Naive thymus-derived CD8-positive, alpha-beta T cell (primary cell): ENCODE measurements at regions not wholly inside any gene's neighbourhood (a gene's known extent, or its start where the extent isn't known, plus 50 kb on each side); places are given as distances from the start of the nearest gene placed in this dataset.

Experiments used
- ATAC-seq, 2 donors: fragments of 150-1000 bp; cut with Tn5 transposase in 1 of 2; sonication (Bioruptor Pico), chemical (Tn5 transposase) in 1 of 2; 1 replicate in 1 of 2; 2 replicates in 1 of 2; pipeline ENCODE4 v1.10.0; 2021; ENCODE audit warnings: mild to moderate bottlenecking in 2 of 2, moderate library complexity in 2 of 2
- POLR2A ChIA-PET: fragments of 350-600 bp; sonication (Branson Sonifier 250); formaldehyde crosslinking; loops from one replicate; lab custom pipeline; 2021; ENCODE audit warnings: antibody characterized with exemption; lab: Charles Lee
- DNase-seq, 10 donors: peaks; one replicate each; pipeline versions ENCODE4 v3.0.0 to v3.0.0-alpha.2; 2020 to 2022
- H3K27ac Mint-ChIP-seq, 10 donors: one replicate each; pipeline ENCODE4 v1.8.0; 2020 to 2022; ENCODE audit warnings: mild to moderate bottlenecking in 10 of 10, mixed read lengths in 10 of 10, moderate library complexity in 4 of 10, inconsistent platforms in 1 of 10
- H3K27me3 Mint-ChIP-seq, 5 donors: one replicate each; pipeline ENCODE4 v1.8.0; 2021 to 2022; ENCODE audit warnings: mixed read lengths in 5 of 5
- H3K36me3 Mint-ChIP-seq, 3 donors: one replicate each; pipeline ENCODE4 v1.8.0; 2020 to 2022; ENCODE audit warnings: mixed read lengths in 3 of 3, mild to moderate bottlenecking in 2 of 3, inconsistent platforms in 1 of 3
- H3K4me1 Mint-ChIP-seq, 4 donors: one replicate each; pipeline ENCODE4 v1.8.0; 2021 to 2022; ENCODE audit warnings: mixed read lengths in 4 of 4
- H3K4me3 Mint-ChIP-seq, 10 donors: one replicate each; pipeline ENCODE4 v1.8.0; 2020 to 2022; ENCODE audit warnings: mild to moderate bottlenecking in 10 of 10, mixed read lengths in 10 of 10, moderate library complexity in 6 of 10, inconsistent platforms in 1 of 10
- H3K9me3 Mint-ChIP-seq, 9 donors: one replicate each; pipeline ENCODE4 v1.8.0; 2020 to 2022; ENCODE audit warnings: mixed read lengths in 9 of 9, mild to moderate bottlenecking in 3 of 9, inconsistent platforms in 1 of 9, moderate library complexity in 1 of 9

DNA sequence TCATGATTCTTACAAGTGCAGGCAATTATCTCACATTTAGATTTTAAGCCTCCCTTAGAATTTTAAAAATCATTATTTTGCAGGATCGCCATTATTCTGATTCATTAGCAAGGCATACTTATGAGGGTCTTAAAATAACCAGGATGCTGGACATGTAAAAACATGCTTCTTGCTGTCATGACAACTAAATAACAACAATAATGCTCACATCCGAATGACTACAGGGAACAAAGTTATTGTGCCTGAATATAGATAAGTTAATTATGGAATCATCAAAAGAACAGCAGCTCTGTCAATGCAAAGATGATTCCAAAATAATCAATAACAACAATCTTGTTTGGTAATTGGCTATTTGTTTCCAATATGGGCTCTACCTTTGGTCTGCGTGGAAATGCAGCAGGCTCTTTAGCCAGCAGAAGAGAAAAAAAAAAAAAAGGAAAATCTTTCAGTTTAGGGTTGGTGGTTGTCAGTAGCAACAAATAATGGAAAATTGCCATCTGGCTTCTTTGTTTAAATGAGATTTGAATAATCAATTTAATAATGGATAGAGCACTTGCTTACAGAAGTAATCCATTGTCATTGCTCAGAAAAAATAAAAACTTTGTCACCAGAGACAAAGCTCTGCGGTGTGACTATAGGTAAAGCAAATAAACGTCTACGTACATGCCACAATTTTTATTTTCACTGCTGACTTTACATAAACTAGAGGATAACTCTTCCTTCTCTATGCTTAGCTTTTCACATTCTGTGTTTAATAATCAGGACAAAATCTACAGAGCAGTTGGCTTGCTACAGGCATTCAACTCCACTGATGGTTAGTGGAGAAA, 468.9 kb upstream of the TSHZ3 start:
- POLR2A ChIA-PET: no interaction called here
- ATAC-seq: no peak
- H3K27ac Mint-ChIP-seq: no peak overlapping the region
- H3K9me3 Mint-ChIP-seq: peaks cover 0 to 15% (median 2%) of the 10 kb centered on the region in 9 donors
- no peak for DNase-seq
- no peaks in the 10 kb centered on the region for H3K36me3 Mint-ChIP-seq
- no peaks in the 10 kb centered on the region for H3K4me1 Mint-ChIP-seq
- no peak overlapping the region for H3K4me3 Mint-ChIP-seq
- peaks cover 0 to 8% (median 3%) of the 10 kb centered on the region in 5 donors for H3K27me3 Mint-ChIP-seq

DNA sequence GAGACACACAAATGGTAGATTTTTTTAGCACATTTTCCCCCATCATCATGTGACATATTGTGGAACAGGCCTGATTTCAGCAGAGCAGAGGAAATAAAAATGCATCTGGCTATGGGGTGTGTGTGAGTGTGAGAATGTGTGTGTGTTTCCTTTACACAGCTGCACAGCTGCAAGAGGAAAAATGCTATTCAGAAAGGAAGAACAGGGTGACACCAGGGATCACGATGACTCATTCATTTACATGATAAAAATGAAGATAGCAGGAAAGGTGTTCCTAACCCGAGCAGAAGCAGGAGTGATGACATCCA, 469.5 kb upstream of the TSHZ3 start:
- H3K4me3 Mint-ChIP-seq: no peak overlapping the region
- no peak for ATAC-seq
- no peak for DNase-seq
- H3K9me3 Mint-ChIP-seq: peaks cover 0 to 12% (median 2%) of the 10 kb centered on the region in 9 donors
- POLR2A ChIA-PET: no interaction called here
- peaks cover 0 to 8% (median 3%) of the 10 kb centered on the region in 5 donors for H3K27me3 Mint-ChIP-seq
- no peaks in the 10 kb centered on the region for H3K36me3 Mint-ChIP-seq
- H3K27ac Mint-ChIP-seq: no peak overlapping the region
- no peaks in the 10 kb centered on the region for H3K4me1 Mint-ChIP-seq

DNA sequence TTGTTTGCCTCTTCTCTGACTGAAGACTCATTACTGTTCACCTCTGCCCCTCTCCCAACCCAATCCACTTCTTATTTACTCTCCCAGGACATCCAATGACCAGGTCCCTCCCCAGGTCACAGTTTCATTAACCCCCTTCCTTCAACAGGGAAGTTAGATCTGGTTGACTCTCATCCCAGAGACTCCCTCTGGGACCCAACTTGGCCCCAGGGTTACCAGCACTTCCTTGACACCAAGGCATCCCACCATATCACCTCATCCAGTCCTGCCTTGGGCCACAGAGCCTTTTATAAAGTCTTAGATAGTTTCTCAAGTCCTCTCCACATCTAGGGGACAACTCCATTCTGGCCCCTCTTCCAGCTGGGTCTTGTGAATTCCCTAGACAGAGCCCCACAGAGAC, 470.6 kb upstream of the TSHZ3 start:
- ATAC-seq: no peak
- H3K27ac Mint-ChIP-seq: no peak overlapping the region
- H3K9me3 Mint-ChIP-seq: peaks cover 0 to 12% (median 2%) of the 10 kb centered on the region in 9 donors
- POLR2A ChIA-PET: no interaction called here
- no peak for DNase-seq
- no peaks in the 10 kb centered on the region for H3K36me3 Mint-ChIP-seq
- H3K4me3 Mint-ChIP-seq: no peak overlapping the region
- peaks cover 0 to 8% (median 3%) of the 10 kb centered on the region in 5 donors for H3K27me3 Mint-ChIP-seq
- H3K4me1 Mint-ChIP-seq: no peaks in the 10 kb centered on the region

GRCh38 chr19:31821346-31821745, 472.1 kb upstream of the TSHZ3 start:
- no peak overlapping the region for H3K27ac Mint-ChIP-seq
- ATAC-seq (no peak), DNase-seq (no peak)
- H3K9me3 Mint-ChIP-seq: peaks cover 0 to 18% (median 3%) of the 10 kb centered on the region in 9 donors
- H3K36me3 Mint-ChIP-seq: no peaks in the 10 kb centered on the region
- no peaks in the 10 kb centered on the region for H3K4me1 Mint-ChIP-seq
- no peak overlapping the region for H3K4me3 Mint-ChIP-seq
- H3K27me3 Mint-ChIP-seq: peaks cover 0 to 8% (median 3%) of the 10 kb centered on the region in 5 donors
- POLR2A ChIA-PET: no interaction called here

DNA sequence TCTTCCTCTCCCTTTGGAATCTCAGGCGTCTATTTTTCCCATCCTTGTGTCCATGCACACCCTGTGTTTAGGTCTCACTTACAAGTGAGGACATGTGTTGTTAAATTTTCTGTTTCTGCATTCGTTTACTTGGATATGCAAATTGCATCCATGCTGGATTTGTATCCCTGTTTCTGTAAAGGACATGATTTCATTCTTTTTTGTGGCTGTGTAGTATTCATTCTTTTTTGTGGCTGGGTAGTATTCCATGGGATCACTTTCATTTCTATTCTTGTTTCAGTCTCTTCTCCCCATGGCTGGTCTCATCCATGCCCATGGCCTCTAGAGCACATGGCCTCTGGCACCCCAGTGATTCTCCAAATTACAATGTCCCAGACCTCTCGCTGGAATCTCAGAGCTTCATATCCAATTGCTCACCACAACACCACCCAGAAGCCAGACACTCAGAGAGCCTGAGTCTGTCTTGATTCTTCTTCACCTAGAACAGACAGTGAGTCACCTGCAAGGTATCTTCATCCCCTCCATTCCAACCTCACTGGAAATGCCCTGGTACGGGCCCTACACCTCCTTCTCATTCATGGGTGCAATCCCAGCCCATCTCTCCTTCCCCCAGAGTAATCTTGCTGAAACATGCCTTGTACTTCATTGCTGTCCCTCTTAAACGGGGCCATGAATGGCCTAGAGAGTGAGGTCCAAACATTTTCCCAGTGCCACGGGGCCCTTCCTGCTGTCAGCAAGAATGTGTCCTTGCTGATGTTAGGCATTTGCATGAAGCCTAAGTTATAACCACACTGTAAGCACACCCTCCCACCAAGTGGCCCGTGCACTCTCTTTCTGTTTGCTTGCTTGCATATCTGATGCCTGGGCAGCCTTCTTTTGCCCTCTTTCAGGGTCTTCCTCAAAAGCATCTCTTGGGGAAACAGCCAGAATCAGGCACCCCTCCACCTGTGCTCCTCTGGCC, 476.2 kb upstream of the TSHZ3 start:
- no peak overlapping the region for H3K4me3 Mint-ChIP-seq
- ATAC-seq (no peak), DNase-seq (no peak)
- no peaks in the 10 kb centered on the region for H3K4me1 Mint-ChIP-seq
- H3K36me3 Mint-ChIP-seq: no peaks in the 10 kb centered on the region
- peaks cover 0 to 13% (median 2%) of the 10 kb centered on the region in 9 donors for H3K9me3 Mint-ChIP-seq
- peaks cover 0 to 14% (median 3%) of the 10 kb centered on the region in 5 donors for H3K27me3 Mint-ChIP-seq
- H3K27ac Mint-ChIP-seq: no peak overlapping the region
- POLR2A ChIA-PET: no interaction called here

GRCh38 chr19:31826325-31826724, 477.1 kb upstream of the TSHZ3 start:
- Mint-ChIP-seq H3K36me3 (no peaks in the 10 kb centered on the region), H3K4me3 (no peak overlapping the region), H3K4me1 (no peaks in the 10 kb centered on the region), H3K9me3 (peaks cover 0 to 12% (median 2%) of the 10 kb centered on the region in 9 donors), H3K27ac (no peak overlapping the region), H3K27me3 (peaks cover 0 to 13% (median 3%) of the 10 kb centered on the region in 5 donors)
- POLR2A ChIA-PET: no interaction called here
- no peak for ATAC-seq
- no peak for DNase-seq

GRCh38 chr19:31831421-31832175, 482.4 kb upstream of the TSHZ3 start:
- peak overlapping the region in 1 of 10 donors; percentile 82 for H3K27ac Mint-ChIP-seq
- POLR2A ChIA-PET: no interaction called here

DNA sequence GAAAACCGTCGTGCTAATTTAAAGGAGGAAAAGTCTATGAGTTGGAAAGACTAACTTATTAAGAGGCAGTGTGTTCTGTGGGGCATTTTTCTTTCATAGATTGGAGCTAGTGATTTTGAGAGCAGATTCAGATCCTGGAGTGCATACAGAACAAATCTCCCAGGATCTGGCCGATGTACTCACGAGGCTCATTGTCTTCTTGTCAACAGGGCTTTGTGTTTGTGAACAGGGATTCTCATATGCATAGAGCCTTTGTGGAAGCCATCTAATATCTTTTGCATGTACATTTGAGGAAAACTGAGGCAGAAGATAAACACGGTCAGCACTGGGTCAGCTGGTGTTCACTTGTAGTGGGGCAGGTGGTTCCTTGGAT, 482.9 kb upstream of the TSHZ3 start:
- POLR2A ChIA-PET: no interaction called here
- no peak overlapping the region for H3K4me3 Mint-ChIP-seq
- no peaks in the 10 kb centered on the region for H3K4me1 Mint-ChIP-seq
- H3K27me3 Mint-ChIP-seq: peaks cover 0 to 16% (median 9%) of the 10 kb centered on the region in 5 donors
- ATAC-seq (no peak), DNase-seq (no peak)
- H3K36me3 Mint-ChIP-seq: peaks cover 0 to 5% (median 0%) of the 10 kb centered on the region in 3 donors
- H3K9me3 Mint-ChIP-seq: peaks cover 6 to 34% (median 11%) of the 10 kb centered on the region in 9 donors
- no peak overlapping the region for H3K27ac Mint-ChIP-seq

More at GRCh38 chr19:31831421-31832175, 482.4 kb upstream of the TSHZ3 start:
- peaks cover 6 to 34% (median 11%) of the 10 kb centered on the region in 9 donors for H3K9me3 Mint-ChIP-seq
- DNase-seq (no peak), ATAC-seq (no peak)
- no peaks in the 10 kb centered on the region for H3K4me1 Mint-ChIP-seq
- no peak overlapping the region for H3K4me3 Mint-ChIP-seq
- peaks cover 0 to 5% (median 0%) of the 10 kb centered on the region in 3 donors for H3K36me3 Mint-ChIP-seq
- H3K27me3 Mint-ChIP-seq: peaks cover 0 to 19% (median 9%) of the 10 kb centered on the region in 5 donors

DNA sequence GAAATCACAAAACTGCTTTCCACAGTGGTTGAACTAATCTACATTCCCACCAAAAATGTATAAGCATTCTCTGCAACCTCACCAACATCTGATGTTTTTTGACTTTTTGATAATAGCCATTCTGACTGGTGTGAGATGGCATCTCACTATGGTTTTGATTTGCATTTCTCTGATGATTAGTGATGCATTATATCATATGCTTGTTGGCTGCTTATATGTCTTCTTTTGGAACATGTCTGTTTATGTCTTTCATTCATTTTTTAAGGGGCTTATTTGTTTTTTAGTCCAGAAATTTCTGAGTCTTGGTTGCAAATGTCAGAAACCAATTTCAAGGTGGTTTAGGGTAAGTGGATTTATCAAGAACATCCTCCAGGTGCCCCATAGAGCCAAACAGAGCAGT, 484.8 kb upstream of the TSHZ3 start:
- Mint-ChIP-seq H3K36me3 (peaks cover 0 to 8% (median 0%) of the 10 kb centered on the region in 3 donors), H3K4me1 (no peaks in the 10 kb centered on the region), H3K27me3 (peaks cover 0 to 9% (median 5%) of the 10 kb centered on the region in 5 donors), H3K9me3 (peaks cover 5 to 38% (median 11%) of the 10 kb centered on the region in 9 donors), H3K27ac (no peak overlapping the region), H3K4me3 (no peak overlapping the region)
- ATAC-seq: no peak
- POLR2A ChIA-PET: no interaction called here
- no peak for DNase-seq

DNA sequence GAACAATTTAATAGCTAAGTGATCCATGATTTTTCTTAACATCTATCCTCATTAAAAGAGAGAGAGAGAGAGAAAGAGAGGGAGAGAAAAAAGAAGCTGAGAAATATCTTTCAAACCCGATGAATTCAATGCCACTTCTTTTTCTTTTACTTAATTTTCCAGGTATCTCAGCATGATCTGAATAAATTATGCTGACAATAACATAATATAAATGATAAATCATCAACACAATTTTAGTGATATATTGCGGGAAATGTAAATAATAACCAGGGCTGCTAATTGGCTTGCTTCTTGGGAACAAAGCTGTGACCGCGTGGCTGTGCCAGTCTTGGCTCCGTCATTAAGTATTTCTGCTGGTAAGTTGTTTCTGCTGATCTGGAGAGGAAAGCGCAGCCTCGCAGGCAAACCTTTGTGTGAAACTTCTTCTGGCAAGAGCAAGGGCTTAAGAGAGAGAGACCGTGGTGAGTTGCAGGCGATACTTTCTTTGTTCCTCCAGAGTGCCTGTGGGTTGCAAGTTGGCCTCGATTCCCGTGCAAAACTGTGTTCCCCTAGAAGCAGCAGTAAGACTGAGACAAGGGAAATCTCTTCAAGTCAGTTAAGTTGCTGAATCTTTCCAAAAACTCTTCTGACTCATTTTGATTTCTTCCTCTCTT, 489.1 kb upstream of the TSHZ3 start:
- H3K36me3 Mint-ChIP-seq: peaks cover 0 to 12% (median 3%) of the 10 kb centered on the region in 3 donors
- H3K4me3 Mint-ChIP-seq: no peak overlapping the region
- H3K4me1 Mint-ChIP-seq: no peaks in the 10 kb centered on the region
- POLR2A ChIA-PET: no interaction called here
- ATAC-seq: no peak
- H3K27ac Mint-ChIP-seq: no peak overlapping the region
- peaks cover 11 to 53% (median 17%) of the 10 kb centered on the region in 9 donors for H3K9me3 Mint-ChIP-seq
- H3K27me3 Mint-ChIP-seq: peaks cover 0 to 7% (median 2%) of the 10 kb centered on the region in 5 donors
- DNase-seq: no peak

DNA sequence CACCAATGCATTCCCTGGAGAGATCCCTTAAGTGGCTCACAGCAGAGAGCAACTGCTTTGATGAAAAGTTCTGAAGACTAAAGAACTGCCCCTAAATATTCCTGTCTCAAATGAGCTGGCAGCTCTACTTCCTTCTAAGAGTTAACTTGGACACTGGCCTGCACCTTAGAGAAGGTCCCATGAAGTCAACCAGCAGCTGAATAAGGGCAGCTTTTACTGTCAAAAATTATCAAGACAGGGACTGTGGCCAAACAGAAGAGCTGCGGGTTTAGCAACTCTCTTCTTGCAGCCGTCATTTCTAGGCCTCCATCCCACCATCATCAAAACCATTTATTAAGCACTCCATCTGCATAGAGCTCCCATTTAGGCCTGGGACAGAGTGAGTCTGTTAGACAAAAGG, 491.1 kb upstream of the TSHZ3 start:
- ATAC-seq (no peak), DNase-seq (no peak)
- POLR2A ChIA-PET: no interaction called here
- peaks cover 0 to 1% (median under 1%) of the 10 kb centered on the region in 5 donors for H3K27me3 Mint-ChIP-seq
- H3K4me3 Mint-ChIP-seq: no peak overlapping the region
- no peaks in the 10 kb centered on the region for H3K4me1 Mint-ChIP-seq
- peaks cover 4 to 39% (median 14%) of the 10 kb centered on the region in 9 donors for H3K9me3 Mint-ChIP-seq
- H3K36me3 Mint-ChIP-seq: peaks cover 0 to 10% (median 4%) of the 10 kb centered on the region in 3 donors
- H3K27ac Mint-ChIP-seq: no peak overlapping the region

DNA sequence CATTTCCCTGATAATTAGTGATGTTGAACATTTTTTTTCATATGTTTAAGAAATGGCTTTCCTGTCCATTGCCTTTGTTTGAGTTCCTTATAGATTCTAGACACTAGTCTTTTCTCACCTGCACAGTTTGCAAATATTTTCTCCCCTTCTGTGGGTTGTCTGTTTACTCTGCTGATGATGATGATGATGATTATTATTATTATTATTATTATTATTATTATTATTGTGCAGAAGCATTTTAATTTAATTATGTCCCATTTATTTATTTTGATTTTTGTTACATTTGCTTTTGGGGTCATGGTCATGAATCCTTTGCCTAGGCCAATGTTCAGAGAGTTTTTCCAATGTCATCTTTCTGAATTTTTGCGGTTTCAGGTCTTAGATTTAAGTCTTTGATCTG, 492.5 kb upstream of the TSHZ3 start:
- H3K27me3 Mint-ChIP-seq: peaks cover 0 to 3% (median 0%) of the 10 kb centered on the region in 5 donors
- ATAC-seq (no peak), DNase-seq (no peak)
- peaks cover 0 to 9% (median 4%) of the 10 kb centered on the region in 3 donors for H3K36me3 Mint-ChIP-seq
- H3K4me1 Mint-ChIP-seq: no peaks in the 10 kb centered on the region
- POLR2A ChIA-PET: no interaction called here
- H3K4me3 Mint-ChIP-seq: no peak overlapping the region
- no peak overlapping the region for H3K27ac Mint-ChIP-seq
- peaks cover 0 to 32% (median 14%) of the 10 kb centered on the region in 9 donors for H3K9me3 Mint-ChIP-seq
